Activated CD4-positive, alpha-beta T cell treated with anti-CD3 and anti-CD28 coated beads, Interleukin-2, amount 50 U/mL, for 16 hours (primary cell): ENCODE measurements at regions not wholly inside any gene's neighbourhood (a gene's known extent, or its start where the extent isn't known, plus 50 kb on each side); places are given as distances from the start of the nearest gene placed in this dataset.

Experiments
- DNase-seq: peaks from one replicate; pipeline ENCODE4 v3.0.0-alpha.2; 2020

GRCh38 chr11:134564472-134565200 is 152.6 kb upstream of the B3GAT1 start:
- DNase-seq = no peak

GRCh38 chr11:134562941-134563471 is 151.0 kb upstream of the B3GAT1 start:
- no peak for DNase-seq

- no peak for DNase-seq
These were observed 150.2 kb upstream of the B3GAT1 start for GRCh38 chr11:134562196-134562595.

GRCh38 chr11:134561331-134561720 is 149.3 kb upstream of the B3GAT1 start:
- DNase-seq = no peak

- DNase-seq = no peak
These were observed 148.7 kb upstream of the B3GAT1 start for GRCh38 chr11:134560566-134561330.

GRCh38 chr11:134560066-134560465 is 148.0 kb upstream of the B3GAT1 start:
- DNase-seq = no peak

GRCh38 chr11:134559602-134559962 is 147.5 kb upstream of the B3GAT1 start:
- DNase-seq = no peak

GRCh38 chr11:134558916-134559601 is 147.0 kb upstream of the B3GAT1 start:
- no peak for DNase-seq

GRCh38 chr11:134558258-134558835 is 146.3 kb upstream of the B3GAT1 start:
- DNase-seq = no peak

GRCh38 chr11:134557571-134558257 is 145.7 kb upstream of the B3GAT1 start:
- DNase-seq = no peak

GRCh38 chr11:134556186-134556585 is 144.1 kb upstream of the B3GAT1 start:
- no peak for DNase-seq

- DNase-seq = no peak
These were observed 143.5 kb upstream of the B3GAT1 start for GRCh38 chr11:134555510-134555909.

GRCh38 chr11:134554861-134555260 is 142.8 kb upstream of the B3GAT1 start:
- DNase-seq = no peak

GRCh38 chr11:134554106-134554505 is 142.1 kb upstream of the B3GAT1 start:
- DNase-seq = no peak

GRCh38 chr11:134552749-134553148 is 140.7 kb upstream of the B3GAT1 start:
- no peak for DNase-seq

GRCh38 chr11:134545521-134545920 is 133.5 kb upstream of the B3GAT1 start:
- no peak for DNase-seq

- DNase-seq = no peak
These were observed 132.2 kb upstream of the B3GAT1 start for GRCh38 chr11:134544095-134544815.

GRCh38 chr11:134543645-134544044 is 131.6 kb upstream of the B3GAT1 start:
- no peak for DNase-seq

GRCh38 chr11:134543241-134543640 is 131.2 kb upstream of the B3GAT1 start:
- DNase-seq = no peak

GRCh38 chr11:134542401-134543165 is 130.5 kb upstream of the B3GAT1 start:
- no peak for DNase-seq

- no peak for DNase-seq
These were observed 129.9 kb upstream of the B3GAT1 start for GRCh38 chr11:134541951-134542350.
